ENCODE measurements at regions not wholly inside any gene's neighbourhood (a gene's known extent, or its start where the extent isn't known, plus 50 kb on each side); places are given as distances from the start of the nearest gene placed in this dataset.

DNA sequence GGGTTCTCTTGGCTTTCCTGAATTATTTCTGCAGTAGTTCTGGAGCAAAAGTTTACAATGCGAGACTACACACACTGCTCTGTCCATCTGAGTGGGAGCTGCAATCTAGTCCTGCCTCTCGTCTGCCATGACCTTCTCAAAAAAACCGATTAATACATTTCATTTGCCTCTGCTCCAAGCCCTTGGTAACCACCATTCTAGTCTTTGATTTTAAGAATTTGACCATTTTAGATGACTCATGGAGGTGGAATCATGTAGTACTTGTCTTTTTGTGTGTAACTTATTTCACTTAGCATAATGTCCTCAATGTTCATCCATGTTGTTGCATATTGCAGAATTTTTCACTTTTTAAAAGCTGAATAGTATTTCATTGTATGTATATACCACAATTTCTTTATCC lies 356.9 kb downstream of the SV2B start:
- no peak overlapping the region for H3K4me2 ChIP-seq
- no peak overlapping the region for H2AFZ ChIP-seq

GRCh38 chr15:91461377-91461776 lies 361.3 kb downstream of the SV2B start:
- no peaks in the 10 kb centered on the region for H3K27me3 ChIP-seq
- 83% methylated on average over 3 of the region's 3 CpGs for WGBS (ENCODE audit: low lambda C conversion rate, missing lambda C conversion rate)
- no peaks in the 10 kb centered on the region for H3K9me3 ChIP-seq (ENCODE audit: low read depth)
- no peak overlapping the region for H2AFZ ChIP-seq
- no peak overlapping the region for H3K27ac ChIP-seq
- H3K9me2 ChIP-seq (replicated peaks; ENCODE audit: insufficient read depth): no peaks in the 10 kb centered on the region
- no peaks in the 10 kb centered on the region for H4K20me1 ChIP-seq (ENCODE audit: insufficient read depth, poor library complexity, severe bottlenecking)
- no peaks in the 10 kb centered on the region for H3K79me2 ChIP-seq
- DNase-seq (ENCODE audit: low spot score): no peak
- H3K4me3 ChIP-seq: no peak overlapping the region
- no peak overlapping the region for H3K4me2 ChIP-seq
- H3K4me1 ChIP-seq (ENCODE audit: insufficient read depth): no peaks in the 10 kb centered on the region
- TF ChIP-seq EZH2 (IDR thresholded peaks at IDR 0.05; ENCODE audit: borderline replicate concordance) (no peak), CTCF (IDR thresholded peaks at IDR 0.05; ENCODE audit: poor library complexity) (no peak), EZH2phosphoT487 (IDR thresholded peaks at IDR 0.05; ENCODE audit: low read depth, severe bottlenecking, unreplicated experiment) (no peak)
- H3K36me3 ChIP-seq (replicated peaks; ENCODE audit: insufficient read depth, low read depth): no peaks in the 10 kb centered on the region

More for the DNA sequence above, 356.9 kb downstream of the SV2B start:
- TF ChIP-seq EZH2phosphoT487 (IDR thresholded peaks at IDR 0.05; ENCODE audit: low read depth, severe bottlenecking, unreplicated experiment) (no peak), CTCF (IDR thresholded peaks at IDR 0.05; ENCODE audit: poor library complexity) (no peak), EZH2 (IDR thresholded peaks at IDR 0.05; ENCODE audit: borderline replicate concordance) (no peak)
- Histone ChIP-seq H3K4me3 (no peak overlapping the region), H3K4me1 (ENCODE audit: insufficient read depth) (no peaks in the 10 kb centered on the region), H3K9me3 (ENCODE audit: low read depth) (no peaks in the 10 kb centered on the region), H3K36me3 (replicated peaks; ENCODE audit: insufficient read depth, low read depth) (no peaks in the 10 kb centered on the region), H3K27me3 (no peaks in the 10 kb centered on the region), H3K79me2 (no peaks in the 10 kb centered on the region), H3K9me2 (replicated peaks; ENCODE audit: insufficient read depth) (no peaks in the 10 kb centered on the region), H4K20me1 (ENCODE audit: insufficient read depth, poor library complexity, severe bottlenecking) (no peaks in the 10 kb centered on the region), H3K27ac (no peak overlapping the region)
- 83% methylated on average over 3 of the region's 3 CpGs for WGBS (ENCODE audit: low lambda C conversion rate, missing lambda C conversion rate)
- DNase-seq (ENCODE audit: low spot score): no peak

DNA sequence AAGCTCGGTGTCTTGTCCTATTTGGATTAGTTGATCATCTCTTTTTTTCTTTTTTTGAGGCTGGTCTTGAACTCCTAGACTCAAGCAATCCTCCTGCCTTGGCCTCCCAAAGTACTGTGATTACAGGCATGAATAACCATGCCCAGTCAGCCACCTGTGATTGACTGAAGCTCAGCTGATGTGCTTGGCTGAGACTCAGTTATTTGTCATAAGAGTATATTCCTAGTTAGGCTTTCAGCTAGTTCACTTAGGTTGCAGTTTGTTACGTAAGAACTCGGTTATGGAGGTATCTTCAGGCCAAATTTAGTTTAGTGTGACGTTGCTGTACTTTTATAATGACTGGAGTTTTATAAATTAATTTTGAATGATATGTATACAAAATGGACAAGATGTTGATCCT lies 365.0 kb downstream of the SV2B start:
- Histone ChIP-seq H3K79me2 (no peaks in the 10 kb centered on the region), H3K9me3 (ENCODE audit: low read depth) (no peaks in the 10 kb centered on the region), H4K20me1 (ENCODE audit: insufficient read depth, poor library complexity, severe bottlenecking) (no peaks in the 10 kb centered on the region), H3K36me3 (replicated peaks; ENCODE audit: insufficient read depth, low read depth) (no peaks in the 10 kb centered on the region), H3K4me3 (no peak overlapping the region), H3K27ac (no peak overlapping the region), H3K4me1 (ENCODE audit: insufficient read depth) (no peaks in the 10 kb centered on the region), H3K4me2 (no peak overlapping the region), H3K9me2 (replicated peaks; ENCODE audit: insufficient read depth) (no peaks in the 10 kb centered on the region), H3K27me3 (no peaks in the 10 kb centered on the region), H2AFZ (no peak overlapping the region)
- DNase-seq (ENCODE audit: low spot score): no peak
- TF ChIP-seq CTCF (IDR thresholded peaks at IDR 0.05; ENCODE audit: poor library complexity) (no peak), EZH2 (IDR thresholded peaks at IDR 0.05; ENCODE audit: borderline replicate concordance) (no peak), EZH2phosphoT487 (IDR thresholded peaks at IDR 0.05; ENCODE audit: low read depth, severe bottlenecking, unreplicated experiment) (no peak)
- 83% methylated on average over 4 of the region's 4 CpGs for WGBS (ENCODE audit: low lambda C conversion rate, missing lambda C conversion rate)

DNA sequence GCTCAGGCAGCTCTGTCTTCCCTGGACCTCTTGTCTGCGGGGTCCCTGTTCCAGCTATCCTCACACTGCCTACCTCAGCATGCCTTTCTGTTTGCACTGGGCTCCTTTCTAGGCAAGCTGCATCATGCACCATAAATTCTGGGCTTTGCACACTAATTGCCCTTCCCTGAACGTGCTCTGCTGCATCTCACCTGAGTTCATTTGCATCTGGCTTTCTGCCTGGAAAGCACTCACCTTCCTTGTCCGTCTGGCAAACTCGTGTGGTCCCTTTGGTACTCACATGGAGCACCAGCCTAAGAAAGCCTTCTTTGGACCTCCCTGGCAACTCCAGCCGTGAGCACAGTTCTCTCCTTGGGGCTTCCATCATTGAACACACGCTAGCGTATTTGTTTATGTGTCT lies 365.6 kb downstream of the SV2B start:
- H3K9me3 ChIP-seq (ENCODE audit: low read depth): no peaks in the 10 kb centered on the region
- H3K27ac ChIP-seq: no peak overlapping the region
- 79% methylated on average over 7 of the region's 7 CpGs for WGBS (ENCODE audit: low lambda C conversion rate, missing lambda C conversion rate)
- no peak overlapping the region for H3K4me3 ChIP-seq
- TF ChIP-seq EZH2phosphoT487 (IDR thresholded peaks at IDR 0.05; ENCODE audit: low read depth, severe bottlenecking, unreplicated experiment): no peak
- TF ChIP-seq CTCF (IDR thresholded peaks at IDR 0.05; ENCODE audit: poor library complexity): no peak
- no peak for TF ChIP-seq EZH2 (IDR thresholded peaks at IDR 0.05; ENCODE audit: borderline replicate concordance)
- no peaks in the 10 kb centered on the region for H3K9me2 ChIP-seq (replicated peaks; ENCODE audit: insufficient read depth)
- no peaks in the 10 kb centered on the region for H3K4me1 ChIP-seq (ENCODE audit: insufficient read depth)
- H3K36me3 ChIP-seq (replicated peaks; ENCODE audit: insufficient read depth, low read depth): no peaks in the 10 kb centered on the region
- H3K4me2 ChIP-seq: no peak overlapping the region
- H4K20me1 ChIP-seq (ENCODE audit: insufficient read depth, poor library complexity, severe bottlenecking): no peaks in the 10 kb centered on the region
- H3K27me3 ChIP-seq: no peaks in the 10 kb centered on the region
- no peak for DNase-seq (ENCODE audit: low spot score)
- H3K79me2 ChIP-seq: no peaks in the 10 kb centered on the region
- no peak overlapping the region for H2AFZ ChIP-seq

Measured in hepatocyte (in vitro differentiated cells).